DMS 273 treated with DMSO at 0.1 percent for 48 hours (cell line): ENCODE measurements at regions not wholly inside any gene's neighbourhood (a gene's known extent, or its start where the extent isn't known, plus 50 kb on each side); places are given as distances from the start of the nearest gene placed in this dataset.
"Not testable (repeated sequence)": the region's sequence is repeated elsewhere in the genome, so short reads cannot be mapped to it uniquely, and the experiment has no call there.

Experiments
- DNase-seq: peaks from one replicate; lab custom pipeline; 2025; lab: John Stamatoyannopoulos, UW

GRCh38 chrX:4674028-4674782 lies 960.8 kb upstream of the PRKX start:
- DNase-seq: no peak

- DNase-seq: no peak
Observed at GRCh38 chrX:4671344-4671743, 957.9 kb upstream of the PRKX start.

DNA sequence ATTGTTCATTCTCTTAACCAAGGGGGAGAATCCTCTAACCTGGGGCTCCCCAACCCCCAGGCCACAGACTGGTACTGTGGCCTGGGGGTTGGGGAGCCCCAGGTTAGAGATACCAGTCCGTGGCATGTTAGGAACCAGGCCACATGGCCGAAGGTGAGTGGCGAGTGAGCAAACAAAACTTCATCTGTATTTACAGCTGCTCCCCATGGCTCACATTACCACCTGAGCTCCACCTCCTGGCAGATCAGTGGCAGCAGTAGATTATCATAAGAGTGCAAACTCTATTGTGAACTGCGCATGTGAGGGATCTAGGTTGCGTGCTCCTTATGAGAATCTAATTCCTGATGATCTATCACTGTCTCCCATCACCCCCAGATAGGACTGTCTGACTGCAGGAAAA lies 957.2 kb upstream of the PRKX start:
- no peak for DNase-seq

- DNase-seq: no peak
Observed at GRCh38 chrX:4668802-4669536, 955.5 kb upstream of the PRKX start.

GRCh38 chrX:4663085-4663484 lies 949.6 kb upstream of the PRKX start:
- DNase-seq: no peak

- no peak for DNase-seq
Observed at GRCh38 chrX:4661771-4662170, 948.3 kb upstream of the PRKX start.

- no peak for DNase-seq
Observed at GRCh38 chrX:4656419-4656818, 943.0 kb upstream of the PRKX start.

DNA sequence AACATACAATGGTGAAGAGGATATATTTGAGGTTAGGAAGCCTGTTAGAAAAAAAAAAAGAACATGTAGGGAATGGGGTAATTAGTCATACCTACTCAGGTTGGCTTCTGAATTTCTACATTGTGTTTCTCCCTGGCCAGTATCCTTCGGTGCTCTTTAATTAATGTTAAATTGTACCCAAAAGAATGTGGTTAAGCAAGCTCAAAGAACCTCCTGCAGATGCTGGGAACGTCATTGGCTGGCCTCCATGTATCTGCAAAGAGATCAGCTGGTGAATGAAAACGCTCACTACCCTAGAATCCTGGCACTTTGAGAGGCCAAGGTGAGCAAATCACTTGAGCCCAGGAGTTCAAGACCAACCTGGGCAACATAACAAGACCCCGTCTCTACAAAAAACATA lies 942.3 kb upstream of the PRKX start:
- DNase-seq: no peak

DNA sequence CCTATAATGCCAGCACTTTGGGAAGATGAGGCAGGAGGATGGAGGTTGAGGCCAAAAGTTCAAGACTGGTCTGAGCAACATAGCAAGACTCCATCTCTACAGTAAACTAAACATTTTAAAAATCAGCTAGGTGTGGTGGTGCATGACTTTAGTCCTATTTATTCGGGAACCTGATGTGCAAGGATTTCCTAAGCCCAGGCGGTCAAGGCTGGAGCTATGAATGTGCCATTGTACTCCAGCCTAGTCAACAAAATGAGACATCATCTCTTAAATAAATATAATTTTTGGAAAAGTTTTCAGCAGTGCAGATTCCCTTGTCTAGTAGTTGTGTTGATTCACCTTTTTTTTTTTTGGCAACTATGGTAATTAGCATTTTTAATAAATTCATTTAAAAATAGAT lies 928.7 kb upstream of the PRKX start:
- DNase-seq: no peak

DNA sequence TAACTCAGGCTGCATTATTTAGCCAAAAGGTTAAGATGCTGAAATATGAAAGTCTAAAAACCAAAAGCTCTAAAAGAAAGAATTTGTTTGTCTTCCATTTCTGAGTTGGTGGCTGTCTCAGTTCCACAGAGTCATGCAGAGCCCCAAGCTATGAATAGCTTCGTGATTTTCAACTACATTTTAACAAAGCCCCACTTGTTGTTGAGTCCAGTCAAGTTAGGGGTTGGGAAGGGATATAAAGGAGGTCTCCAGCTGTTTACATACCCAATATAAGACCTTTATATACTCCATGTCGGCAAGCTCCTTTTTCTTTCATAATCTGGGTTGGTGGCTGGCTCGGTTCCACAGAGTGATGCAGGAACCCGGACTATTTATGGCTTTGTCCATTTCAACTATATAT lies 924.6 kb upstream of the PRKX start:
- no peak for DNase-seq

- no peak for DNase-seq
Observed at GRCh38 chrX:4627414-4627813, 914.0 kb upstream of the PRKX start.

- no peak for DNase-seq
Observed at GRCh38 chrX:4622486-4623167, 909.2 kb upstream of the PRKX start.

DNA sequence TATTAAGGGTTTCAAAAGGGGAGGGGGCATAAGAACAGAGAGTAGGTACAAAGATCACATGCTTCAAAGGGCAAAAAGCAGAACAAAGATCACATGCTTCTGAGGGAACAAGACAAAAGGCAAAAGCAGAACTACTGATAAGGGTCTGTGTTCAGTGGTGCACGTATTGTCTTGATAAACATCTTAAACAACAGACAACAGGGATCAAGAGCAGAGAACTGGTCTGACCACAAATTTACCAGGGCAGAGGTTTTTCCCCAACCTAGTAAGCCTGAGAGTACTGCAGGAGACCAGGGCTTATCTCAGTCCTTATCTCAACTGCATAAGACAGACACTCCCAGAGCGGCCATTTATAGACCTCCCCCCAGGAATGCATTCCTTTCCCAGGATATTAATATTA lies 900.2 kb upstream of the PRKX start:
- not testable (repeated sequence) for DNase-seq

DNA sequence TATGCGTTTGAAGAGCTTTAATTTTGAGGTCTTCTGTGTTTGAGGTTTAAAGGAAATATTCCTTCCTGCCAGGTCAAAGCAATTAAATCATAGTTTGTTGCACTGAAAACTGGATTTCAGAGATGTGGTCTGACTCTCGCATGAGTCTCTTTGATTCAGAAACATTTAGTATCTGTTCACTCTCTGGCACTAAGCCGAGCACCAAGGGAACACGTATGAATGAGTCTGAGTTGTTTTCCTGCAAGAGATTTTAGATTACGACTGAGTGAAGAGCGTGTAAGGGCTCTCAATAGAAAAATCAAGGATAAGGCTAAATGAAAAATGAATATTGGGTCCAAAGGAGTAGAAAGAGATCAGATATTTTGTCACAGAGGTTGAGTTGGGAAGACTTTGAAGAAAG lies 875.4 kb upstream of the PRKX start:
- DNase-seq: no peak

GRCh38 chrX:4588466-4588865 lies 875.0 kb upstream of the PRKX start:
- no peak for DNase-seq

DNA sequence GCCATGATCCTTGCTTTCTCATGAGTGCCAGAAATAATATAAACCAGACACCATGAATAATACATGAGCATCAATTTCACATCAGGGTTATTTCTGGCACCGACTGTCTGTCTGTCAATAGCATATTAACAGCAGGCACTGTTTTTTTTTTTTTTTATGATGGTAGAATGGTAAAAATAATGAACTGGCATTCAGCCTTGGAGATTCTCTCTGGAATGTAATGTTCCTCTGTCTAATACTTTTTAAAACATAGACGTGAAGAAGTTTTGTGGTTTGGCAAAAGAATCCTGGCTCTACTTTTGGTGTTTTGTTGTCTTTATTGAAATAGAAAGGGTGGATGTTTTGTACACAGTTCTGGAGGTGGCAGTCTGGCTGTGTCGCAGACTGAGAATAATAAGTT lies 874.6 kb upstream of the PRKX start:
- DNase-seq: no peak

DNA sequence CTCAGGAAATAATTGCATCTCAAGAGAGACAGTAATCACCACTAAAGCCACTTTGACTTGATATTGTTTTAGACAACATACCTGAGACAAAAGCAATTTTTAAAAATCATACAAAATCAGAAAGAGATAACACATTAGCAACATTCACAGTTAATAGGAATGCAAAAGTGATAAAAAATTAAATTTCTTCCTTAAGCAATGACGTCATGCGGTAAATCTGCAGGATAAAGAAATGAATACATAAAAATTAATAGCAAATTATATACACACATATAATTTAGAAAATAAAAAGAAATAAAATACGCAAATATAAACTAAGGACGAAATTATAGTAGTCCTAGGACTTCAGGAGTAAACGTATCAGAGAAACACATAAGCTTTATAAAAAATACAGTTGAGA lies 866.5 kb upstream of the PRKX start:
- no peak for DNase-seq

DNA sequence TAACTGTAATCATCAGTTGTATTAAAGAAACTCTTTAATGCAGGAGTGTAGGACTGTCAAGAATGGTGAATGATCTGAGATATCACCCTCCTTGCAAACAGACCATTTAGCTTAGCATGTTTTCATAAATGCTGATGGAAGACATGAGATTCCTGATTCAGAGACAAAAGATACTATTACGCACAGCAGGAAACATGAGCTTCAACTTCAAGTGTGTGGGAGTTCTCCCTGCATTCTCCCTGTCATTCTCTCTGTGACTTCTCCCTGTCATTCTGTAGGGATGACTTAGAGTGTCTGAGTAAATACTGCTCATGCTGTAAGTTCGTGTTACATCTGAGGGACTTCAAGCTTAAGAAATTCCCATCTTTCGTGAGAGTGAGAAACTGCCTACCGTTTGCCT lies 866.0 kb upstream of the PRKX start:
- DNase-seq: no peak

DNA sequence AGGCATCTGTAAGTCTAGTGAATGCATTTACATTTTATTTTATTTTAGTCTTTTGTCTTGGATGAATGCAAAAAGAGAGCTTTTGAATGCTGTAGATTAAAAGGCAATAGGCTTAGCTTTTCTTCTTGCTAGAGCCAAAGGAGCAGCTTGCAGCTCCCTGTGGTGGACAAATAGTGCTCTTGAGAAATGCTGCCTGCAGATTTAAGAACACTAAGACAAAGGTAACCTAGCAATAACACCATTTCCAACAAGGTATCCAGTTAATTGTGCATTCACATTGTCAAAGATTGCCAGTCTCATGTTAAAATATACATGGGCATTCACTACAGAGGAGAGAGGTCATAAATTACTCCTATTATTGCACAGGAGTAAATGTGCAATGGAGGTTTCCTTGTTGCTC lies 859.2 kb upstream of the PRKX start:
- DNase-seq: no peak

DNA sequence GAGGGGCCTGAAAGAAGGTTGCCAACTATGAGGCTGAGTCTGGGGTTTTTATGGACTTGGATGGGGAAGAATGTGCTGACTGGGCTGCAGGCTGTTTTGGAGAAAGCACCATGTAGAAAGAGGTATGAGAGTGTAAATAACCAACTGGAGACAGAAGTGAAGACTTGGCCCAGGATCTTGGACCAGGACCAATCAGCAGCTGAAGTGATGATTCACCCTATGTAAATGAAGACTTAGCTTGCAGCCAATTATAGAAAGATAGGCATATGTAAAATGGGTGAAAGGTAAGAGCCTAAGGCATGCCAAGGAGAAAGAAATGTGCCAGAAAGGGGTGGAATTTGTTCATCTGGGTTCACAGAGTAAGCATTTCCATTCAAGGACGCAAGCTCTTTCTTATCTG lies 856.7 kb upstream of the PRKX start:
- no peak for DNase-seq

GRCh38 chrX:4560192-4560591 lies 846.7 kb upstream of the PRKX start:
- DNase-seq: no peak

GRCh38 chrX:4550018-4550417 lies 836.6 kb upstream of the PRKX start:
- no peak for DNase-seq

DNA sequence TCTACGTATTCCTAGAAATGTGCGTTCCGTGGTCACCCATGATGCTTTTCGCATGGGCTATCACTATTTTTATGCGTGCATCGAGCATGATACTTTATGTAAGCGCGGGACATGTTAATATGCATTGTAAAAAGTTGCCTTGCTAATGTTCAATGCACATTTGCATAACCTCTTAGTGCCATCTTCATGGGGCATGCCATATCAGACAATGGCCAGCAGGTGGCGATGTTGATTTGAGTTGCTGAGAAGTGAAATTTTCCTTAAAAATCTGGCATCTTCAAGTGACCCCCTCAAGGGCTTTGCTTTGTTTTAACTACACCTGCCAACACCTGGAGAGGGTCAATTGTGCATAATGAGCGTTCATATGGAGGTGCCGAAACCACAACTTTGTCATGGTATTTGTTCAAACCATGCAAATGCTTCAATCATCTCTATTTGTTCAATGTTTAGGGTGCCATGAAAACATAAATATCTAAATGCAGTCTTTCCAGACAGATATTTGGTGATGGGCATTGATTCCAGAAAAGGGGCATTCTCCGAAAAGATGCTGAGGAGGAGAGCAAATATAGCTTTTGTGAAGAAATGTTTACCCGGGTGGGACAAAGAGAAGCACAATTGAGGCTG lies 833.9 kb upstream of the PRKX start:
- no peak for DNase-seq
